SK-N-MC (cell line): ENCODE measurements at regions not wholly inside any gene's neighbourhood (a gene's known extent, or its start where the extent isn't known, plus 50 kb on each side); places are given as distances from the start of the nearest gene placed in this dataset.

Experiments used
- DNase-seq: peaks from one replicate; pipeline ENCODE4 v3.0.0-alpha.2; 2011; ENCODE audit warnings: low read depth, low spot score
- H3K27ac ChIP-seq: fragments of 200-600 bp; sonication (generic); 2 replicates; pipeline ENCODE4 v1.5.1; 2016; ENCODE audit warnings: mixed run types
- H3K36me3 ChIP-seq: fragments of 200-600 bp; sonication (generic); 2 replicates; pipeline ENCODE4 v1.6.1; 2017; ENCODE audit warnings: antibody characterized with exemption, low read length, mixed read lengths; ENCODE audit not compliant: insufficient read depth
- H3K4me3 ChIP-seq: fragments of 200-600 bp; sonication (generic); 2 replicates; pipeline ENCODE4 v1.5.1; 2016
- H3K9ac ChIP-seq: fragments of 200-600 bp; sonication (generic); 2 replicates; pipeline ENCODE4 v1.8.0; 2017; ENCODE audit warnings: mixed run types, mixed read lengths; ENCODE audit not compliant: insufficient read length
- H3K9me3 ChIP-seq: fragments of 200-600 bp; sonication (generic); 2 replicates; pipeline ENCODE4 v1.6.1; 2017; ENCODE audit warnings: low read depth, mild to moderate bottlenecking, antibody characterized with exemption, low read length, moderate library complexity, mixed read lengths
- EZH2 ChIP-seq: fragments of 200-600 bp; sonication (generic); IDR thresholded peaks from one replicate; pipeline ENCODE4 v1.6.1; 2017; ENCODE audit warnings: antibody characterized with exemption
- FOXP2 ChIP-seq: optimal IDR thresholded peaks from 2 replicates; pipeline ENCODE3; 2011; ENCODE audit warnings: mild to moderate bottlenecking, moderate library complexity; ENCODE audit not compliant: insufficient read depth; ENCODE audit errors: extremely low read length, control extremely low read depth
- POLR2AphosphoS5 ChIP-seq: IDR thresholded peaks from 2 replicates; pipeline ENCODE4 v1.6.1; 2012; ENCODE audit warnings: mild to moderate bottlenecking, low read depth, low read length, borderline replicate concordance

DNA sequence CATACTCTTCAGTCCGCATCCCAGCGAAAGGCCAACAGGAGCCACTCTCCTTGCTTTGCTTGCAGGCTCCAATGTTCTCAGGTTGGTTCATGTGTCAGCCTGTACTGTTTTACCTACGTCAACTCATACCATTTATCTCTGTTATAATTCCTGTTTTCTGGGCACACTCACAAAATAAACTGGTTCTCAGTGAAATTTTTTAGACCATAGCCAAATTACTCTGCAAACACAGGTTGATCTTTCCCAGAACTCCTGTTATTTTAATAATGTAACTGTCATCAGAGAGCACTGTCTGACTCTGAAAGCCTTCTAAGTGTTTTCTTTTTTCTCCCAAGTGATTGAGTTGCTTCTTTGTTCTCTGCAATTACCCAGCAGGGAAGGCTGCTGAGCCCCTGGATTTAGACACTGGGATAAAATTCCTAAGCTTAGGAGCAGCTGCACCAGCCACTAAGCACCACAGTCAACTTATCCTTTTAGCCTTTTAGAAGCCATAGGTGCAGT is 111.6 kb upstream of the PIEZO2 start:
- Histone ChIP-seq H3K4me3 (no peak overlapping the region), H3K9ac (no peak overlapping the region), H3K9me3 (no peaks in the 10 kb centered on the region), H3K36me3 (no peaks in the 10 kb centered on the region), H3K27ac (no peak overlapping the region)
- DNase-seq: no peak
- no peak for TF ChIP-seq POLR2AphosphoS5
- no peak for TF ChIP-seq EZH2
- no peak for TF ChIP-seq FOXP2

DNA sequence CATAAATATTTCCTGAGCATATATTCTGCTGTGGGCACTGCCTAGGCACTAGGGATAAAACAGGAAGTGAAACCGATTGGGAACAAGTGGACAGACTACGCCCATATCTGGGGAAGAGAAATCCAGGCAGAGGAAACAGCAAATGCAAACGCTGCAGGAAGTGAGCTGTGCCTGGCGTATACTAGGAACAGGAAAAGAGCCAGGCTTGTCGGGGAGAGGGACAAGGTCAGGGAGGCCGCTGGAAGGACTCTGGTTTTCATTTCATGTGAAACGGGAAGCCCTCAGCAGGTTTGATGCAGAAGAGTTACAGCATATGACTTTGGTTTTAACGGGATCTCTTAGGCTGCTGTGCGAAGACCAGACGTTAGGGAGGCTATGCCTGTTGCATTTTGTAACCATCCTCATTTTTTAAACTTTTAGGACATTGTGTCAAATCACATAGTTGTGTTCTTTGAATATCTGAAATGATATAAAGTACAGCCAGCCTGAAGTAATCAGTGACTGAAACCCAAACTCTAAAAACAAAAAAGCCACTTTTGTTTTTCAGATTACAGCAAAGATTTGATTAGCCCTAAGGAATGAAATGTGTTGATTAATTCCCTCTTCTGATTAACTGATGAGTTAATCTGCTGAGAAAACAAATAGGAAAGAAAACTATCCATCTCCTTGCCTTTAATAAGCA is 110.2 kb upstream of the PIEZO2 start:
- H3K4me3 ChIP-seq: no peak overlapping the region
- no peaks in the 10 kb centered on the region for H3K36me3 ChIP-seq
- no peak overlapping the region for H3K9ac ChIP-seq
- no peak overlapping the region for H3K27ac ChIP-seq
- no peaks in the 10 kb centered on the region for H3K9me3 ChIP-seq
- DNase-seq: no peak
- no peak for TF ChIP-seq FOXP2
- no peak for TF ChIP-seq POLR2AphosphoS5
- no peak for TF ChIP-seq EZH2

DNA sequence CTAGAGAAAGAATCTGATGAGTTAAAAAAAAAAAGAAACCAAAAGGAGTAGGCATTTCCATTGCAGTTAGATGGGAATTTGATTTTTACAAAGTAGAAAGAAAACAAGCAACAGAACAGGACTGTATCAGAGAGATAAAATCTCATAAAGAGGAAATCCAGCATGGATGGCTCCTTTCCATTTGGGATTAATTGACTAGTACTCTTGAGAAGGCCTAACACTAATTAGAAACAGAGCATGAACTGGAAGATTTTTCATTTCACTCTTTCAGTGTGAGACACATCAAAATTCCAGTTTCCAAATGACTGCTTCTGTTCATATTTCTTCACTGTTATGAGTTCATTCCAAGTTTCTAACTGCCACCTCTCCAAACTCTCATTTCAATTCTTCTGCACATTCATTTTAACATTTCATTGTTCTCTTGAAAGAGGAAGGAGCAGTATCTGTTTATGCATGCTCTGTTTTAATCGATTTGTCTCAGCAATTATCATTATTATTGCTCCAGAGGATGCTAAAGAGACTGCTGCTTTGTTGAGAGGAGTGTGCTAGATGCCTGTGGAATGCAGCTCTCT is 108.8 kb upstream of the PIEZO2 start:
- Histone ChIP-seq H3K4me3 (peak overlapping the region; percentile 44), H3K27ac (peak overlapping the region; percentile 44), H3K9ac (no peak overlapping the region), H3K9me3 (no peaks in the 10 kb centered on the region), H3K36me3 (no peaks in the 10 kb centered on the region)
- DNase-seq: peak; percentile 81
- TF ChIP-seq FOXP2 (no peak), POLR2AphosphoS5 (peak; percentile 11; the same call in 1 of the 2 replicates)

DNA sequence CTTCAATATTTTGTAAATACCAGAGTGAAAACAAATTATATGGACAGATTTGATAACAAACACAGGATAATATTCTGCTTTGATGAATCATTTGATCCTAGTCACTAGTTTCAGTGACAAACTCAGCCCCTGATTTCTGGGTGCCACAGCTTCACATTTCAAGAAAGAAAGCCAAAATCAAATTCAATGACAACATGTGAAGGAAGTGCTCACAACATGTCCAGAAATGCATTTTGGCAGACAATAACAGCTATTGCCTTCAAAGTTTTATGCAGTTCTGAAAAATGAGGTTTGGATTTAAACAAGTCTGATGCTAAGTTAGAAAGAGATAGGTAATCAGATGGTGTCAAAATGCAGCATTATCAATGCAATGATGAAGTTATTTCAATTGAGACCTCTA is 106.9 kb upstream of the PIEZO2 start:
- no peak overlapping the region for H3K27ac ChIP-seq

DNA sequence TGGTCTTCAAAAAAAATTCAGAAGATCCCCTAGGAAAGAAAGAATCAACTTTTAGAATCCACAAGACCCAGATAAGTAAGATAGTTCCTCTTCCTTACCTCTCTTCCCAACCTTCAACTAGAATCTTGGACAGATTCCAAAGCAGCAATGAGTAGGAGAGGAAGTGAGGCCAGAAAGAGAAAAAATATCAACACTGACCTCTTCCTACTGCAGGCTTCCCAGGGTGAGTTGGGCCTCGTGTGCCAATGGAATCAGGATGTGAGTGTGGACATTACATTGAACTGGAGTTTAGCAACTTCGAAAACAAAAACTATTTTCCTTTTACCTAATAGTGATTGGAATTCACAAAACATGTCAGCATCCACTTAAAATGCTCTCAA is 102.5 kb upstream of the PIEZO2 start:
- no peak overlapping the region for H3K9ac ChIP-seq
- H3K4me3 ChIP-seq: no peak overlapping the region
- DNase-seq: no peak
- TF ChIP-seq POLR2AphosphoS5 (no peak), EZH2 (no peak), FOXP2 (no peak)
- H3K9me3 ChIP-seq: no peaks in the 10 kb centered on the region
- no peaks in the 10 kb centered on the region for H3K36me3 ChIP-seq
- no peak overlapping the region for H3K27ac ChIP-seq

More for the DNA sequence above, 106.9 kb upstream of the PIEZO2 start:
- Histone ChIP-seq H3K36me3 (no peaks in the 10 kb centered on the region), H3K9ac (no peak overlapping the region), H3K9me3 (no peaks in the 10 kb centered on the region), H3K4me3 (no peak overlapping the region)
- DNase-seq: no peak
- TF ChIP-seq POLR2AphosphoS5 (no peak), FOXP2 (no peak), EZH2 (no peak)

DNA sequence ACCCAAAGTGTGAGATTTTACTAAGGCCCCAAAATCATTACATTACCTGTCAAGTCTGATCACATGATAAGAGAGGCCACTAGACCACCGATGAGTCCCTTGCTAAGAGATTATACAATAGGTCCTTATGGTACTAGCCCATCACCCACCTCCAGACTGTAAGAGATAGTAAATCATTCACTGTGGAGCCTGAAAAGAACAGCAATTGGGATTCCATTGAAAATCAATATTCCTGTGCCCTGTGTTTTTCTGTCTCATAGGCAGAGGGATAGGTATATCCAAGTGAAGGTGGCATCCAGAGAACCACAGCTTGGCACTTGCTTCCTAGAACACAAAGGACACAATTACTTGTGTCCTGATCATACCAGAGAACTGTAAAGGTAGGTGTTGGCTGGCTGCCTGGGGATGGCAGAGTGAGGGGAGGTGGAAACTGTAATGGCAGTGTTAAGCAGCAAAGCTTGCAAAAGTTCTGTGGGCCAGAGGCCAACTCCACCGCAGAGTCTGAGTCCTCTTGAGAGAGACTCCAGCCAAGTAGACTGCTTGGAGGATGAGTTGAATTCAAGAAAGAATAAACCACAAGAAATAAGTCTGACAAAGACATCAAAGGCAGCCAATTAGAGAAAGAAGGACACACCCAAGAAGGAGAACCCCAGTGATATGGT is 102.0 kb upstream of the PIEZO2 start:
- TF ChIP-seq FOXP2: no peak
- TF ChIP-seq EZH2: no peak
- TF ChIP-seq POLR2AphosphoS5: no peak
- no peak for DNase-seq
- H3K36me3 ChIP-seq: no peaks in the 10 kb centered on the region

DNA sequence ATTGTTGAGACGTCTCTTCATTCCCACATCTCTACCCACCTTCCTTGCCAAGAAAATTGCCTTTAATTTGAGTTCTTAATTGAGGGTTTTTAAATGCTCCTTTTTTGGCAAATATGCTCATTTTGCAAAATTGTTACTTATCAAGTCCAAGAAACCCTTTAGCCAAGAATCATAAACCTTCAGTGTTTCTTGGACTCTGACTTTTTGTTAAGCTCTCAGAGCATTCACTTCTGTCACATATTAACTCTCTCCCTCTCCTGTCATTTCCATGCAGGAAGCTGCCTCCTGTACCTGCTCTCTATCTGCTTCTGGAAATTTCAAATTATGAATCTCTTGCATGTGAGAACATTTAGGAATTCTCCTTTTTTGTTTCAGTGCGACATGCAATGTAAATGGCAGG is 100.0 kb upstream of the PIEZO2 start:
- TF ChIP-seq EZH2 (no peak), POLR2AphosphoS5 (no peak), FOXP2 (no peak)
- H3K9me3 ChIP-seq: no peaks in the 10 kb centered on the region
- no peak overlapping the region for H3K9ac ChIP-seq
- H3K27ac ChIP-seq: no peak overlapping the region
- no peak overlapping the region for H3K4me3 ChIP-seq
- DNase-seq: no peak
- H3K36me3 ChIP-seq: no peaks in the 10 kb centered on the region

More for the DNA sequence above, 102.0 kb upstream of the PIEZO2 start:
- H3K9me3 ChIP-seq: no peaks in the 10 kb centered on the region
- no peak overlapping the region for H3K4me3 ChIP-seq
- H3K27ac ChIP-seq: no peak overlapping the region
- H3K9ac ChIP-seq: no peak overlapping the region

DNA sequence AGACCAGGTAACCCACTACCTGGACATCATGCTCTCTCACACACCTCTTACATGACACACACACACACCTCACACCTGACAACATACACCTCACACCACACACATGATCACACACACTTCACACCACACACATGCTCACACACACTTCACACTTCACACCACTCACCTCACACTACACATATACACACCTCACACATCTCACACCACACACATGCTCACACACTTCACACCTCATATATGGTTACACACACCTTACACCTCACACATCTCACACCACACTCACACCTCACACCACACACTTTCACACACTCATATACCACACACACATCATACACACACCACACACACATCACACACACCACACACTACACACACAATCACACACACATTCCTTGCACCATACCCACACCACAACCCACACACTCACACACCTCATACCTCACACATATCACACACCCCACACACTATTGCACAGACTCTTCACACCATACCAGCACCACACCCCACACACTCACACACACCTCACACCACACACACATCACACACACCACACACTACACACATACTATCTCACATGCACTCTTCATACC is 98.1 kb upstream of the PIEZO2 start:
- no peaks in the 10 kb centered on the region for H3K9me3 ChIP-seq
- H3K36me3 ChIP-seq: no peaks in the 10 kb centered on the region
- no peak overlapping the region for H3K9ac ChIP-seq
- no peak for DNase-seq
- no peak overlapping the region for H3K4me3 ChIP-seq
- TF ChIP-seq POLR2AphosphoS5 (no peak), FOXP2 (no peak), EZH2 (no peak)
- no peak overlapping the region for H3K27ac ChIP-seq
